ENCODE measurements at regions not wholly inside any gene's neighbourhood (a gene's known extent, or its start where the extent isn't known, plus 50 kb on each side); places are given as distances from the start of the nearest gene placed in this dataset.

- POLR2A ChIA-PET = no interaction called here
- ATAC-seq (no peak; the same call in 2 of the 3 replicates), DNase-seq (ENCODE audit: low spot score) (no peak), FAIRE-seq (no peak)
- TF ChIP-seq MLLT10 (CRISPR knock-in tag; IDR thresholded peaks at IDR 0.05) = no peak
- no peak for TF ChIP-seq MEF2D (CRISPR knock-in tag; IDR thresholded peaks at IDR 0.05)
- Histone ChIP-seq H3K9me3 (ENCODE audit: low read length) (no peaks in the 10 kb centered on the region), H3K27ac (ENCODE audit: extremely low read length, insufficient read depth, low read length) (no peak overlapping the region), H4K20me1 (ENCODE audit: insufficient read depth, low read length) (no peaks in the 10 kb centered on the region), H3K4me3 (replicated peaks in 1 of 3; ENCODE audit: insufficient read depth in 1 of 3, low read depth in 2 of 3, low read length in 3 of 3) (no peak overlapping the region), H3K79me2 (ENCODE audit: insufficient read depth, low read length) (no peaks in the 10 kb centered on the region), H3K36me3 (replicated peaks in 1 of 2; ENCODE audit: control insufficient read depth in 1 of 2, insufficient read depth in 2 of 2, low read length in 2 of 2) (no peaks in the 10 kb centered on the region), H3K4me2 (ENCODE audit: low read depth, low read length) (no peak overlapping the region), H3K4me1 (ENCODE audit: insufficient read depth, low read length) (peaks cover 10% of the 10 kb centered on the region), H3K9ac (ENCODE audit: insufficient read depth, low read depth, low read length) (no peak overlapping the region), H2AFZ (ENCODE audit: low read length) (no peak overlapping the region), H3K27me3 (ENCODE audit: control insufficient read depth in 1 of 2, insufficient read depth in 2 of 2, low read length in 2 of 2) (peaks cover 15 to 66% of the 10 kb centered on the region in 2 experiments)
- intact Hi-C loops (cut with micrococcal nuclease; ENCODE audit: unreplicated experiment) = no loop called here
- CTCF ChIA-PET (ENCODE audit: low intra/inter-chr PET ratio, low total read pairs) = no interaction called here
- WGBS (ENCODE audit: low lambda C conversion rate) = 61% methylated on average over 4 of the region's 7 CpGs
- no TSS peak for BruUV-seq (replicated peaks)
- in situ Hi-C loops (cut with HindIII; ENCODE audit: extremely low pct_ligation_motif_present, low pct_unique_long_range_greater_than_20kb) = no loop called here
Observed at GRCh38 chr11:69975822-69976221, 102.3 kb upstream of the ANO1 start.

- H4K20me1 ChIP-seq (ENCODE audit: insufficient read depth, low read length) = no peaks in the 10 kb centered on the region
- BruUV-seq (replicated peaks) = no TSS peak
- peaks cover 12 to 65% of the 10 kb centered on the region in 2 experiments for H3K27me3 ChIP-seq (ENCODE audit: control insufficient read depth in 1 of 2, insufficient read depth in 2 of 2, low read length in 2 of 2)
- ChIA-PET CTCF (ENCODE audit: low intra/inter-chr PET ratio, low total read pairs) (no interaction called here), POLR2A (no interaction called here)
- no peaks in the 10 kb centered on the region for H3K36me3 ChIP-seq (replicated peaks in 1 of 2; ENCODE audit: control insufficient read depth in 1 of 2, insufficient read depth in 2 of 2, low read length in 2 of 2)
- H3K79me2 ChIP-seq (ENCODE audit: insufficient read depth, low read length) = no peaks in the 10 kb centered on the region
- H2AFZ ChIP-seq (ENCODE audit: low read length) = no peak overlapping the region
- ATAC-seq = no peak
- H3K4me2 ChIP-seq (ENCODE audit: low read depth, low read length) = no peak overlapping the region
- H3K9me3 ChIP-seq (ENCODE audit: low read length) = no peaks in the 10 kb centered on the region
- intact Hi-C loops (cut with micrococcal nuclease; ENCODE audit: unreplicated experiment) = no loop called here
- 60% methylated on average over 3 of the region's 10 CpGs for WGBS (ENCODE audit: low lambda C conversion rate)
- no peak overlapping the region for H3K4me3 ChIP-seq (replicated peaks in 1 of 3; ENCODE audit: insufficient read depth in 1 of 3, low read depth in 2 of 3, low read length in 3 of 3)
- no peak for FAIRE-seq
- H3K9ac ChIP-seq (ENCODE audit: insufficient read depth, low read depth, low read length) = no peak overlapping the region
- no peak overlapping the region for H3K27ac ChIP-seq (ENCODE audit: extremely low read length, insufficient read depth, low read length)
- no peak for DNase-seq (ENCODE audit: low spot score)
- no peaks in the 10 kb centered on the region for H3K4me1 ChIP-seq (ENCODE audit: insufficient read depth, low read length)
- in situ Hi-C loops (cut with HindIII; ENCODE audit: extremely low pct_ligation_motif_present, low pct_unique_long_range_greater_than_20kb) = no loop called here
- no peak for TF ChIP-seq ZNF674 (CRISPR knock-in tag; IDR thresholded peaks at IDR 0.05; ENCODE audit: low read depth)
- no peak for TF ChIP-seq SNAPC4 (CRISPR knock-in tag; IDR thresholded peaks at IDR 0.05)
- TF ChIP-seq ZNF446 (CRISPR knock-in tag; IDR thresholded peaks at IDR 0.05) = no peak
- TF ChIP-seq DRAP1 (CRISPR knock-in tag; IDR thresholded peaks at IDR 0.05) = no peak
- no peak for TF ChIP-seq ZNF253 (CRISPR knock-in tag; IDR thresholded peaks at IDR 0.05; ENCODE audit: borderline replicate concordance)
- TF ChIP-seq MYC (CRISPR knock-in tag; IDR thresholded peaks at IDR 0.05; ENCODE audit: borderline replicate concordance) = no peak
- no peak for TF ChIP-seq AFF4 (CRISPR knock-in tag; IDR thresholded peaks at IDR 0.05)
- TF ChIP-seq ATAD3A (CRISPR knock-in tag; IDR thresholded peaks at IDR 0.05) = no peak
Observed at GRCh38 chr11:69976794-69977193, 101.3 kb upstream of the ANO1 start.

Data from HepG2 (cell line).